ENCODE measurements at regions not wholly inside any gene's neighbourhood (a gene's known extent, or its start where the extent isn't known, plus 50 kb on each side); places are given as distances from the start of the nearest gene placed in this dataset.

DNA sequence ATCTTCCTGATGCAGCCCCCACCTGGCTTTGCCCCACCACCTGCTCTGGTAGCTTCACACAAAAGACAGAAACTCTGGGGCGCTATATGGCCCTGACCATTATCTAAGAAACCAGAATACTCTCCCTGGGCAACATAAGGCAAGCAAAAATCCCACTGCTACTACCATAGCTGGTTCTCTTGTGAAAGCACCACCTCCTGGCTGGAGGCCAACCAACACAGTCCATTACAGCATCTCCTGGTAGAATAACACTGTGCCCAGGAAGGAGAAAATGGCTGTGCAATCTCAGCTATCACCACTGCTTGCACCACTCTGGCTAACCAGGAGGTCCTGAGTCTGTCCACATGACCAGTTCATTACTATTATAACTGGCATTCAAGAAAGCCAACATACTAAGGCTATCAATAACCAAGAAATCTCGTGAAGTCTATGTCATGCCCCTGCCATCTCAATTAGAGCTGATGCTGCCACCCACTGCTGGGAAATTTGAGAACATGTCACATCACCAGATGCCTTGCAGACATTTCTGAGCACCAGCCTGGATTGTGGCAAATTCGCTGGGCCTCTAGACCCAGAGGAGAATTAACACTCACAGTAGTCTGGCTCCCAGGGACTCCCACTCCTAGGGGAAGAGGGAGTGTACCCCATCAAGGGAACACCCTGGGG is 1114.8 kb downstream of the ROBO2 start:
- DNase-seq: no peak

DNA sequence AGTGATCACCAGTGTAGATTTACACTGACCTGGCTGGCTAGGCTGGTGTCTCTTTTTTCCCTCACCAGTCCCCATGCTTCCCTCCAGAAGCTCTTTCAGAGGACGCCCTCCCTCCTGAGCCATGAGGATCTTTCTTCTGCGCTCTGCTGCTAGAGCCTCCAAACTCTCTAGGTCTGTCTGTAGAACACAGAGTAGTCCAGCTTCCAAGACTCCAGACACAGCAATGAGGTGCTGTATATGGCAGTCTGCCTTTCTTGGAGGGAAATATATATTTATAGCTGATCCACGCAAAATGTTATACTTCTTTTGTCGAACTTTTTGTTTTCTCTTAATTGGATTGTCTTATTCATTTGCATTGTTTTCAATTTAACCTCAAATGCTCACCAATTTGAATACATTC is 1121.8 kb downstream of the ROBO2 start:
- DNase-seq: no peak

DNA sequence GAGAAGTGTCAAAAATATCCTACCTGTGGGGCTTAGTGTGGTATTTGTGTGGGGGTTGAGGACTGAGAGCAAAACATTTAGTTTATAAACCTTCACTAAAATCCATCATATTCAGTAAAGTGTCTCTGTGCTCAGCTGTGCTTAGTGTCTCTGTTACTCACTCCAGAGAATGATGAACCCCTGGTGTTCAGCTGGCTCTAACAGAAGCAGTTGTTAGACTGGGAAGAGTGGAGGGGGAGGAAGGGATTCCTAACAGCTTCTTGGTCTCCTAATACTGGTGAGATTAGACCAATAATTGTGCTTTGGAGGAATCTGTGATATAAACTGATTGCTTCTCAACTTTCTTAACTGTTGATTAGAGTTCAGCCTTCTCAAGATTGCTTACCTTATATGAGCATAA is 1123.5 kb downstream of the ROBO2 start:
- no peak for DNase-seq

DNA sequence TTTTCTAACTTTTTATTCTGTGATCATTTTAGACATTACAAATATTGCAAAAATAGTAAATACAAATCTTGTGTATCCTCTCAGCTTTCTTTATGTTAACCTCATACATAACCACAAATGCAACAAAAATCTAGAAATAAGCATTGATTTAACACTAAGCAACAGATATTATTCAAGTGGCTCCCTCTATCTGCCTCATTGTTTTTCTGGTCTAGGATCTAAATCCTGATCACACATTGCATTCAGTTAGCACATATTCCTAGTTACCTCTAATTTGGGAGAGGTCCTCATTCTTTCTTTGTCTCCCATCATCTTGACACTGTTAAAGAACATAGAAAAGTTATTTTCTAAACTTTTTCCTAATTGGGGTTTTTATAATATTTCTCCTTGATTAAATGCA is 1126.0 kb downstream of the ROBO2 start:
- DNase-seq: no peak

DNA sequence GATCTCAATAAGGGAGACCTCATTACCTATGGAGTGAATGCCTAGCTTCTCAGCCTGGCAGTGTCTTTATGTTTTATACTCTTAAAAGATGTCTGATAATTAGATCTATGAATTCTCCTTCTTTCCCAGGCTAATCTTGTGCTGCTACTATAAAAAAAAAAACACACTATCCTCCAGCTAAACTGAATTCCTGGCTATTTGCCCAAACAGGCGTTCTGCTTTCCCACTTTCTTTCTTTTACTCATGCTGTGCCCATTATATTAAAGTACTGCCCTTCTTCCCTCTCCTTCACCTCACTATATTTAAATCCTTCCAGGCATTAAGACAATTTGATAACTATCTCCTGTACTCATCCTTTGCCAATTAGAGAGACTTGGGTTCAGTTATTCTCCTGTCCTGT is 1134.9 kb downstream of the ROBO2 start:
- DNase-seq: no peak

DNA sequence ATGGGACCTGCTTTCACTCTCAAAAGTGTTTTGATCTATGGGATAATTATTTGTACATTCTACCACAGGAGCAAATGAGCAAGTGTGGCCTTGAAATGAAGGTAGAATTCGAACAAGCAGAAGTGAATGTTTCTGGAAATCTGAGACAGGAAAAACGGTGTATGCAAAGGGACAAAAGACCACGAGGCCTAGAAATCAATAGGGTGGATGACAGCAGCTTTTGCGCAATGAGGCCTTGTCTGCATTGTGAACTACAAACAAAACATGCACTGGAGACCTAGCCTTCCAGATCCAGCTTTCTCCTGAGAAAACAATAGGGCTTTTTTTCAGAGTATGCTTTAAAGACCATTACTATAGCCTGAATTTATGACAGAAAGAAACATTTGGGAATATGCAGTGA is 1137.0 kb downstream of the ROBO2 start:
- DNase-seq: no peak

DNA sequence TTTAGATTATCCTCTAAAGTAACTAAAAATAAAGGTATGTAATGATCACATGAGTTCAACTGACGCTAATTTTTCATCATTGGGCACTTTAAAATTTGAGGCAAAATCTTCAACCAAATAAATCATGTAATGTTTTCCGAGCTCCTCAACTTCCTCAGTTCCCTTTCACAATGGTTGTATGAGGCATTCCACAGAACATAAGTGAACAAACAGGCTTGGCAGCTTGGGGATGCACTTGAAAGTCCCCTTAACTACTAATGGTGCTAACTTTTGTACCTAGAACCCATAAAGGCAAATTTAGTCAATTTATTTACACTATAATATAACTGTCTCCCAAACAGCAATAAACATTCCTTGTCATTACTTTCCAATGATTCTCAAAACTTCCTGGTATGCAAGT is 1137.9 kb downstream of the ROBO2 start:
- no peak for DNase-seq

DNA sequence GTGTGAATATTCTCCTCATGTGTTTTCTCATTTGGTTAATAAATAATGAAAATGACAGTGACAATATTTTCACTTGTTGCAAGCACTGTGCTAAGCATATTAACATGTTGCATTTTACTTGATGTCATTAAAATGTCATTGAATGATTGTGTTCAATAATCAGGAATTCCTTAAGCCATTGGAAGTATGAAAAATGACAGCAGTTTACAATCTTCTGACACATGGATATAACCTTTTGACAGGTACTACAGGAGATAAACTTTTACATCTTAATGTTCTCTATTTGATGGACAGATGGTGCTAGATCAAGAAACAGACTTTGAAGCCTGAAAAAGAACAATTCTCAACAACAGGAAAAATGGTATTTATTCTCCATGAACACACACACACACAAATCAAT is 1138.3 kb downstream of the ROBO2 start:
- DNase-seq: no peak

DNA sequence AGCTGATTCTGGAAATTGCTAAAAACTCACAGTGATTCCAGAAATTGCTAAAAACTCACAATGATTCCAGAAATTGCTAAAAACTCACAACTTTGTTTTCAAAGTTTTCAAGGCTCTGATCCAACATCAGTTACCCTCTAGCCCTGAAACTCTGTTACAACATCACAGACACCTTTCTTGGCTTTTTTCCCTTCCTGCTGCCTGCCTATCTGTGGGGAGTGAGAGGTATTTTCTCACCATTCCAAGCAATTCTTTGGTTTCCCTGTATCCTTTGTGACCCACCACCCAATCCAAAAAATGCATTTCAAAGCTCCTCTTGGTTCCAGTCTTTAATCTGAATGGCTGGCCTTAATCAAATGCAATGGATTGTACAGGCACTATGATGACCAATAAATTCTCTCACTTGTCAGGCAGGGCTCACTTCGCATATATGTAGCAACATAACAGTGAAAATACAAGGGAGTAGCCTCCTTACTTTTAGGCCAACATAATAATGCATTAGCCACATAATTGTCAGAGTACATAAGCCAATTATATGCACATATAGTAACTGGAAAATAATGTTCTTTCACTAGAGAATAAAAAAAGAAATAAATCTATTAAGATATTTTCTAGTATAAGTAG is 1139.0 kb downstream of the ROBO2 start:
- no peak for DNase-seq

DNA sequence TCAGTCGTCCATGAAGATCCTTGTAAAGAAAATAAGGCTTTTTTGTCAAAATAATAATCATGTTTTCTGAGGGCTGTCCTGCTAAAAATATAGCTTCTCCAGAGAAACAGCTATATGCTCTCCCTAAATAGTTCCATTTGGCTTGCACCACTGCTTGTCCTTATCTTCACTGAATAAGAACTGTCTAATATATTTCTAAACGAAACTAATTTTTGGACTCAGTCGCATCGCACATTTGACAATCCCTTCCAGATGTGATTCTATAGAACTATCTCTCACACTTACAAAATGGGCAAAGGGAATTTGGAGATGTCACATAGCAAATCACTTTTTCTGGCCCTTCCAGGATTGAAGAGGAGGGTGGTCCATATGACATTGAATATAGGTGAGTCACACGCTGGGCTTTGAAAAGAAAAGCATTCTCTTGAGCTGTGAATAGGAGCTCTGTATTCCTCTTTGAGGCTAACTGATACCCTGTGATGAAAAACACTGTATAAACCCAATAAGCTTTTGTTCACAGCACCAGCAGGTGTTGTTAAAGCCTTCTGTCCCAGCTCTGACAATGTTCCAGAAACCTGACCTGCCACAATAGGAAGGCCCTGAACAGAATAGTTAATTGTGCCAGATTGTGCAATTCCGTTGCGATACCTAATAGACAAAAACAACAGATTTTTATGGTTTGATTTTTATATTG is 1144.2 kb downstream of the ROBO2 start:
- peak in 1 of 14 donors; percentile 22 for DNase-seq

DNA sequence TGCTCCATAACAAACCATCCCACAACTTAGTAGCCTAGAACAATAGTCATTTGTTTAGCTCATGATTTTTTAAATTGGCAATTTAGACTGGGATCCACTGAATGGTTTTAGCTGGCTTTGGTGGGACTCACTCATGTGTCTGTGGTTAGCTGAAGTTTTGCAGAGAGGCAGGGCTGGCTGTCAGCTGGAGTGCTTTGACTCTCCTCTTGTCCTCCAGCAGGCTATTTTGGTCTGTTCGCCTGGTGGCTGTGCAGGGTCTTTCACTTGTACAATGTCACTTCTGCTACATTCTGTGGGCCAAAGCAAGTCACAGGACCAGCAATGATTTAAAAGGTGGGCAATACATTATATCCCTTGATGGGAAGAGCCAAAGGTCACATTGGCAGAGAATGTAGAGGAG is 1146.5 kb downstream of the ROBO2 start:
- no peak for DNase-seq

DNA sequence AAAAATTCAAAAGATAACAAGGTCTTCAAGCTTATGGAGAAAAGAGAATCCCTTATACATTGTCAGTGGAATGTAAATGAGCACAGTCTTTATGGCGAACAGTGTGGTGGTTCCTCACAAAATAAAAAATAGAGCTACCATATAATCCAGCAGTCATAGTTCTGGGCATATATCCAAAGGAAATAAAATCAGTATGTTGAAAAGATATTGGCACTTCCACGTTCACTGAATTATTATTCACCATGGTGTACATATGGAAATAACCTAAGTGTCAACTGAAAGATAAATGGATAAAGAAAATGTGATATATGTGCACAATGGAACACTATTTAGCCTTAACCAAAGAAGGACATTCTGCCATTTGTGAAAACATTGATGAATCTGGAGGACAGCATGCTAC is 1161.2 kb downstream of the ROBO2 start:
- DNase-seq: no peak

DNA sequence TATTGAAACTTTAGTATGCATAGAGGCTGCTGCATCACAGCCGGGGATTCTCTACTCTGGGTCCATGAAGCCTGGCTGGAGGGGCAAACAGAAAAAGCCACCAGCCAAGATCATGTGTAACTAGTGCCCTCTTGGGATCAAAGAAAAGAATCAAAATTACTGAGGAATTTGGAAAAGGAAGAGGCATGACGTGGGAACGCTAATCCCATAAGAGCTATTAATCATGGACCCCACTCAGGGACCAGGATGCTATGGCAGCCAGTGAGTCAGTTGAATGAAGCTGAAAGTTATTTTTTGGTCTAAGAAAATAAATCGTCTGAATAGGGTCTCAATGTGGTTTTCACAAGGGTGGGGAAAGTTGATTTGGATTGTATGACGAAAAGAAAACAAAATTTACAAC is 1165.1 kb downstream of the ROBO2 start:
- DNase-seq: no peak

DNA sequence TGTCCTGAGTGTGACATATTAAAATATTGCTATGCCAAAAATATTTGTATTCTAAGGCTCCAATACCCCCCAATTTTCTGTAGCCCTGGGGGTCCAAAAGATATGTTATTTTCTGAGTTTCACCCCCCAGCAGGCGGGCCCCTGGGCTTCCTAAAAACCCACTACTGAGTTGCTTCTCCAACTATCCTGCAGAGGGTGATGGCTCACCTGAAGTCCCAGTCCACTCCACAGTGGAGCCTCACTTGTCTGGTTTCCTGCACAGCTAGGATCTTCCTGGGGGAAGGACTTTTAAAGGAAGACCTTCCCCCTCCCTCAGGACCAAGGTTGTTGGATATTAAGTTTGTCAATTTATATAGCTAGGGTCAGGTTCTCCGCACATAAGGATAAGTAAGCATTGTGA is 1181.4 kb downstream of the ROBO2 start:
- no peak for DNase-seq

DNA sequence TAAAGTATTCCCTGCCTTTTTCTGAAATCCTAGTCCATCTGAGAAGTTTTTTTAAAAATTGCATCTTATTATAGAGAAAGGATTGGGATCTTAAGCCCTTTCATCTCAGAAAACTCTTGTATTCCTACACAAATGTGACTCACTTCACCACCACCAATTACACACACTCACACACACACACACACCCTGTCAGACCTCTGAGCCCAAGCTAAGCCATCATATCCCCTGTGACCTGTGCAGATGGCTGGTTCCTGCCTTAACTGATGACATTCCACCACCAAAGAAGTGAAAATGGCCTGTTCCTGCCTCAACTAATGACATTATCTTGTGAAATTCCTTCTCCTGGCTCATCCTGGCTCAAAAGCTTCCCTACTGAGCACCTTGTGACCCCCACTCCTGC is 1181.9 kb downstream of the ROBO2 start:
- DNase-seq: no peak

DNA sequence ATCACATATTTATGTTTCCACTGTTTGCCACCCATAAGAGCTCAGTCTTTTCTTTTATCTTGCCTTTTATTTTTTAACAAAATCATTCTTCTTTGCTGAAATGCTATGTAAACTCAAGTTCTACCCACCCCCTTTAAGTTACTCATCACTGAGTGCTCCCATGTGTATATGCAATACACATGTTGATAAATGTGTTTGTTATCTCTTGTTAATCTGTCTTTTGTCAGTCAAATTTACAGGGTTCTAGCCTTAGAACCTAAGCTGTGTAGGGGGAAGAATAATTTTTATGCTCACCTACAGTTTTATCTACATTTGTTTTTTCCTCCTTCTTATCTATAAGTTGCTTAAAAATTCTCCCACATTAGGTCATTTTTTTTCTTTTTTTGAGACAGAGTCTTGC is 1195.9 kb downstream of the ROBO2 start:
- no peak for DNase-seq

DNA sequence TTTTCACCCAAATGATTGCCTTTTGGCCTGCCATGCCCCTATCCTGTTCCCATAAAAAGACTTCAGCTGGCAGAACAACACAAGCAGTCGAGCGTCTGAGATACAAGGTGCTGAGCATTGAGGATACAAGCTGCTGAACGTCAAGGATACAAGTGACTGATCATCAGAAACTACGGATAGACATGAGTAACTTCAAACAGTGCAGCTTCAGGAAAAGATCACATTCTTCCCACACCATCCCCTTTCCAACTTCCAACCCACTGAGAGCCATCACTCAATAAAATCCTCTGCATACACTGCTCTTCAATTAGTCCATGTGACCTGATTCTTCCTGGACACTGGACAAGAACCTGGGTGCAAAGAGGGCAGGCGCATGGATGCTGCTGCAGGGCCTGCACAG is 1198.9 kb downstream of the ROBO2 start:
- no peak for DNase-seq

DNA sequence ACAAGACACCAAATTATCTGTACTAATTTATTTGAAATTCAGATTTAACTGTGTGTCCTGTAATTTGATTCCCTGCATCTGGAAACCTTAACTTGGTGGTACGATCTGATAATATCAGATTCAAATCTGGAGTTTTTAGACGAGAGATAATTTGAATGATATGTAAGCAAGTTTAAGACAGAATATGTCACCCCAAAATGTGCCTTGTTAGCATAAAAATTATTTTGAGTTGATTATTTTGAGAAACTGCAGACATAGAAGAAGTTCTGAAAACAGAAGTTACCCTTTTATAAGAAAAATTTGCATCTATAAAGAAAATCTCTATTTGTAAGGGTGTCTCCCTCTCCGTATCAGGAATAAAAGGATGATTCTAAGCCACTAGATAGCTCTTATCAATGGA is 1202.8 kb downstream of the ROBO2 start:
- no peak for DNase-seq

DNA sequence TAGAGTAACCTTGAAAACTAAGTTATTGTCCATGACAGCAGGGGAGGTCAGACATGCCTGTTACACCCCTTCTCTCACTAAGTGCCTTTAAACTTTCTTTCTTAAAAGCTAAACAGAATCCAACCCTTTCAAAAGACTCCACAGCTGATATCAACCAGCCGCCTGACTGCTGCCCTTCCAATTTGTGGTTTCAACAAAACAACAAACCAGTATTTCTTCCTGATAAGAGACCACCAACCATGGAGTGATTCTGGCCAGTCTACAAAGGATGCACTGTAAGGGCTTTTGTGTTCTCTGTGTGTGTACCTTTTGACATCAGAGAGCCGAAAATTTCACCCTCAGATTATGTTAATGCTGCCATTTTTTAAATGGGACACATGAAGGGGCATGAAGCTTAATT is 1204.2 kb downstream of the ROBO2 start:
- no peak for DNase-seq

DNA sequence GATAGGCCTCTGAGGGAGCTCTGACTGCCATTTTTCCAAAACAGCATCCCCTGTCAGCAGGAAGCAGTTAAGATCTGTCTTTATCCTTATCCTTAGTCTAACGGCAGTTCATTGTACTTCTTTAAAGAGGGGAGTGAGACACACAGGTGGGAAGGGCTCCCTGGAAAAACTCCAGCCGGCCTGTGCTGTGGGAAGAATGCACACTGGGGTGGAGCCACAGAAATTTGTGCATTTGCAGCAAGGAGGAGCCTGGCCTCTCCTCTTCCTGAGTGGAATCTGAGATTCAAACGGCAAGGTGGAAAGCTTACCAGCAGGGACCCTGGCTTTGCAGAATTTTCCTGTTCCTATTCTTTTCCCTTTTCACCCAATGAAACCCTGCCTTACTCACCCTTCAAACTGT is 1209.4 kb downstream of the ROBO2 start:
- DNase-seq: no peak

DNA sequence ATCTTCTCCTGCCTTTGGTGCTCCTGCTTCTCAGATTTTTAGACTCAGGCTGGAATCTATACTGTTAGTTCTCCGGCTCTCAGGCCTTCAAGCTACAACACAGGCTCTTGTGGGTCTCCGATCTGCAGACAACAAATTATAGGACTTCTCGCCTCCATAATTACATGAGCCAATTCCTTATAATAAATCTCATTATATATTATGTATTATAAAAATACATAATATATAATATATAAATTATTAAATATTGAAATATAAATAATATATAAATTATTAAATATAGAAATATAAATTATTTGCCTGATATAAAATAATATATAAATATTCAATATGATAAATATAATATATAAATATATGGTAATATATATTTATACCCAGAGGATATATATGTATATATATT is 1214.0 kb downstream of the ROBO2 start:
- DNase-seq: no peak

DNA sequence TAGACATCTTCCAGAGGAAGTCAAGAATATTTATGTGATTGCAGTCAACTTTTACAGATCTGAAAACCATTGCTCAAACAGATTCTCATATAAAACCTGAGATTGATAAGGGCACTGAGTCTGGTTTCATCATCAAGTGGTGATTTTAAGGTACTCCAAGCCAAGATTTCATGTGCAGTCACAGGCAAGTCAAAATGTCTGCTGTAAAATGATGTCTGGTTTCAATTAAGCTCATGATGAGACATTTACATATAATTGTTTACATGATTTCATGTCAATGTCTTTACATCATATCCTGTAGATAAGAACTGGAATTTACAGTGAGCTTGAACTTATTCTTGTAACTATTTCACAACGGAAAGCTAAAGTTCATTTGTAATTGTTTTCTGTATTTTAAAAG is 1215.5 kb downstream of the ROBO2 start:
- DNase-seq: no peak

DNA sequence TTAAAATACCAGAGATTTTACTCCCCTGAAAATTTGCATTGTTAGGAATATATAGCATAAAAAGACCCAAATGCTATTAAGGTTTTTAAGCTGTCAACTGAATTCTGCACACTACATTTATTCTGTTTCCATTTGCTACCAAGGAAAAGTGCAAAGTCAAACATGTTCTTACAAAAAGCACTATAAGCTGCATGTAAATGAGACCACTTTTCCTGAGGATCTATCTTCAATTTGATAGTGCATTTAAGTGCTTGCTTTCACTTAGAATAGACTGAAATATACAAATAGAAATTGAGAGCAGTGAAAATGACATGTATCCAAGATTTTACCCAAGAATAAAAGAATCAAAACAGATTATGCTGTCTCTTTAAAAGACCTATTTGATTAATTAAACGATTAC is 1216.2 kb downstream of the ROBO2 start:
- DNase-seq: no peak

DNA sequence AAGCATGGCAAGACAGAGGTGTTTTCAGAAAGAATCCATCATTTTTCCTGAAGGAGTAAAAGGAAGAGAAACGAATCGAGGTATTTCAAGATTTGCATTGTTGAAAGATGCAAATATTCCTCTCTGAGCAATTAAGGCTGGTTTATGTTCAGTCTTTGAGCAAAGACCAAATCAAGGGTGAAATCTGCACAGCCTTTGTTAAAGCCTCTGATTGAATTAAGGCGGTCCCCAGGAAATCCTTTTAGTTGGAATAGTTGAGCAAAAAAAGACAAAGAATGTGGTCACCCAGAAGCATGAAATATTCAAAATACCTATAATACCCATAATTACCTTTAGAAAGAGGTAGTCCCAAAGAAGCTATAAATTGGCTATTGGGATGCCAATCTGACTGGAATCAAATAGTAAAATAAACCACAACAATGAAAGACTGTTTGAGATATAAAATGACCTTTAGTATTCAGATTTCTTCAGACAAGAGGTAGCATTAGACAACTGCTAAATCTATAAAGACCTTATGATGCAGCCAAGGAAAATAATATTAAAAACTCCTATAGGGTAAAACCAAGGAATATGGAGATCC is 1218.1 kb downstream of the ROBO2 start:
- DNase-seq: no peak

Data from C1 segment of cervical spinal cord (tissue), 14 donors.